ENCODE measurements at regions not wholly inside any gene's neighbourhood (a gene's known extent, or its start where the extent isn't known, plus 50 kb on each side); places are given as distances from the start of the nearest gene placed in this dataset.

DNA sequence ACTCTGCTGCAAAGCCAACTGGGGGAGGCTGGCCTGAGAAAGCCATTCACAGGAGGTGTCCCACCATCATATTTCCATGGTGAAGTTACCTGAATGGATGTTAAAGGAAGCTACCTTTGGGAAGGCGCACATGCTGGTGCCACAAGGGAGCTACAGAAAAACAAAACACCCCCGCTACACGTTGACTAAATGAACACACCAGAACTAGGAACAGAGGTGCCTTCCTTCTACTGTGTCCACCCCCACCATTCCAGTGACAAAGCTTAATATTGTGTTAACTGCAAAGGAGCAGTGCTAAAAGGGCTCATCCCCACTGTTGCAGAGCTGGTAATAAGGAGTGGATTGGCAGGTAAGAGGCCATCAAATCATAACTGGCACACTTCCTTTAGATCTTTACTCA lies 420.0 kb upstream of the PODXL start:
- Histone ChIP-seq H2AFZ (ENCODE audit: low read depth, low read length) (no peak overlapping the region), H3K9me3 (ENCODE audit: insufficient read depth, low read length, severe bottlenecking) (no peaks in the 10 kb centered on the region), H3K4me2 (ENCODE audit: insufficient read depth, low read length) (no peak overlapping the region), H3K4me3 (ENCODE audit: low read depth in 1 of 2, low read length in 2 of 2) (no peak overlapping the region), H3K27me3 (ENCODE audit: insufficient read depth, low read length, poor library complexity) (peaks cover 13% of the 10 kb centered on the region), H3K9ac (ENCODE audit: low read depth, low read length) (no peak overlapping the region), H4K20me1 (ENCODE audit: insufficient read depth, low read length) (no peaks in the 10 kb centered on the region), H3K36me3 (ENCODE audit: insufficient read depth, low read length) (no peaks in the 10 kb centered on the region), H3K4me1 (ENCODE audit: insufficient read depth, low read length) (no peaks in the 10 kb centered on the region), H3K27ac (ENCODE audit: low read length) (no peak overlapping the region), H3K79me2 (ENCODE audit: insufficient read depth, low read length) (no peaks in the 10 kb centered on the region)
- ATAC-seq (ENCODE audit: insufficient read depth, low read depth) (no peak), DNase-seq (no peak)
- TF ChIP-seq EZH2 (IDR thresholded peaks at IDR 0.05; ENCODE audit: borderline replicate concordance, low read depth, low read length, severe bottlenecking), result no peak
- TF ChIP-seq, protein P1, sequence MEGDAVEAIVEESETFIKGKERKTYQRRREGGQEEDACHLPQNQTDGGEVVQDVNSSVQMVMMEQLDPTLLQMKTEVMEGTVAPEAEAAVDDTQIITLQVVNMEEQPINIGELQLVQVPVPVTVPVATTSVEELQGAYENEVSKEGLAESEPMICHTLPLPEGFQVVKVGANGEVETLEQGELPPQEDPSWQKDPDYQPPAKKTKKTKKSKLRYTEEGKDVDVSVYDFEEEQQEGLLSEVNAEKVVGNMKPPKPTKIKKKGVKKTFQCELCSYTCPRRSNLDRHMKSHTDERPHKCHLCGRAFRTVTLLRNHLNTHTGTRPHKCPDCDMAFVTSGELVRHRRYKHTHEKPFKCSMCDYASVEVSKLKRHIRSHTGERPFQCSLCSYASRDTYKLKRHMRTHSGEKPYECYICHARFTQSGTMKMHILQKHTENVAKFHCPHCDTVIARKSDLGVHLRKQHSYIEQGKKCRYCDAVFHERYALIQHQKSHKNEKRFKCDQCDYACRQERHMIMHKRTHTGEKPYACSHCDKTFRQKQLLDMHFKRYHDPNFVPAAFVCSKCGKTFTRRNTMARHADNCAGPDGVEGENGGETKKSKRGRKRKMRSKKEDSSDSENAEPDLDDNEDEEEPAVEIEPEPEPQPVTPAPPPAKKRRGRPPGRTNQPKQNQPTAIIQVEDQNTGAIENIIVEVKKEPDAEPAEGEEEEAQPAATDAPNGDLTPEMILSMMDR (IDR thresholded peaks at IDR 0.05; ENCODE audit: borderline replicate concordance, extremely low read depth, low read length, poor library complexity, severe bottlenecking), result no peak

DNA sequence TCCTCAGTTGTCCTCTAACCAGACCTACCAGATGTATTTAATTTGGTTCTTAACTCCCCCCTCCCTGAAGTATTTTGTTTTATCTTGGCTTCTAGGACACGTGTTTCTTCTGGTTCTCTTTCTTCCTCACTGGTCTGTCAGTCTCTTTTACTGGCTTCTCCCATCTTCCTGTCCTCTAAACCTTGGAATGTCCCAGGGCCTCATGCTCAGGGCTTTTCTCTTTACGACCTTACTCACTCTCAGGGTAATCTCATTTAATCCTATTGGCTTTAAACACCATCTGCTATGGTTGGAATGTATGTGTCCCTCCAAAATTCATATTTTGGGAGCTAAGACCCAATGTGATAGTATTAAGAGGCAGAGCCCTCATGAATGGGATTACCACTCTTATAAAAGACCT lies 418.2 kb upstream of the PODXL start:
- H3K9ac ChIP-seq (ENCODE audit: low read depth, low read length), result no peak overlapping the region
- no peaks in the 10 kb centered on the region for H3K9me3 ChIP-seq (ENCODE audit: insufficient read depth, low read length, severe bottlenecking)
- ATAC-seq (ENCODE audit: insufficient read depth, low read depth) (no peak), DNase-seq (no peak)
- H3K27me3 ChIP-seq (ENCODE audit: insufficient read depth, low read length, poor library complexity), result peaks cover 14% of the 10 kb centered on the region
- no peaks in the 10 kb centered on the region for H3K4me1 ChIP-seq (ENCODE audit: insufficient read depth, low read length)
- no peaks in the 10 kb centered on the region for H3K36me3 ChIP-seq (ENCODE audit: insufficient read depth, low read length)
- H3K27ac ChIP-seq (ENCODE audit: low read length), result no peak overlapping the region
- no peaks in the 10 kb centered on the region for H3K79me2 ChIP-seq (ENCODE audit: insufficient read depth, low read length)
- no peak overlapping the region for H3K4me3 ChIP-seq (ENCODE audit: low read depth in 1 of 2, low read length in 2 of 2)
- no peak overlapping the region for H2AFZ ChIP-seq (ENCODE audit: low read depth, low read length)
- no peak overlapping the region for H3K4me2 ChIP-seq (ENCODE audit: insufficient read depth, low read length)
- H4K20me1 ChIP-seq (ENCODE audit: insufficient read depth, low read length), result no peaks in the 10 kb centered on the region
- no peak for TF ChIP-seq EZH2 (IDR thresholded peaks at IDR 0.05; ENCODE audit: borderline replicate concordance, low read depth, low read length, severe bottlenecking)
- TF ChIP-seq, protein P1 (IDR thresholded peaks at IDR 0.05; ENCODE audit: borderline replicate concordance, extremely low read depth, low read length, poor library complexity, severe bottlenecking), result no peak

DNA sequence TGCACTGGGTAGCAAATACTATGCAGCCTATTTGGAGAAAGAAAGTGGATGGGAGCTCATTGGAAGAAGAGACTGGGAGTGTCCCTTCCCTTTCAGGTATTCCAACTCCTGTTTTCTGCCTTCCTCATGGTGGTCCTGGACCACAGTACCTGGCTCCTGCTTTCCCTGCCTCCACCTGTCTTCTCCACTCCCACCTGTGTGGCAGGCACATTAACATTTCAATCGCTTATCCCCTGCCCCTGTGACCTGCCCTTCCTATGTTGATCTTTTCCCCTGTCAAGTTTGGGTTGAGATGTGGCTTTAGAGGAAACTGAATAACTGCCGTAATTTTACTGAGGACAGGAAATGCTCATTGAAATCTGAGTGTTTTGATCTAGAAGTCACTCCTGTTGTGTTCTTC lies 415.8 kb upstream of the PODXL start:
- Histone ChIP-seq H2AFZ (ENCODE audit: low read depth, low read length) (no peak overlapping the region), H3K36me3 (ENCODE audit: insufficient read depth, low read length) (no peaks in the 10 kb centered on the region), H3K9me3 (ENCODE audit: insufficient read depth, low read length, severe bottlenecking) (no peaks in the 10 kb centered on the region), H3K4me3 (ENCODE audit: low read depth in 1 of 2, low read length in 2 of 2) (no peak overlapping the region), H3K4me2 (ENCODE audit: insufficient read depth, low read length) (no peak overlapping the region), H3K9ac (ENCODE audit: low read depth, low read length) (no peak overlapping the region), H3K4me1 (ENCODE audit: insufficient read depth, low read length) (no peaks in the 10 kb centered on the region), H3K27ac (ENCODE audit: low read length) (no peak overlapping the region), H3K79me2 (ENCODE audit: insufficient read depth, low read length) (no peaks in the 10 kb centered on the region), H4K20me1 (ENCODE audit: insufficient read depth, low read length) (no peaks in the 10 kb centered on the region), H3K27me3 (ENCODE audit: insufficient read depth, low read length, poor library complexity) (peaks cover 14% of the 10 kb centered on the region)
- ATAC-seq (ENCODE audit: insufficient read depth, low read depth) (no peak), DNase-seq (no peak)
- no peak for TF ChIP-seq EZH2 (IDR thresholded peaks at IDR 0.05; ENCODE audit: borderline replicate concordance, low read depth, low read length, severe bottlenecking)
- TF ChIP-seq, protein P1 (IDR thresholded peaks at IDR 0.05; ENCODE audit: borderline replicate concordance, extremely low read depth, low read length, poor library complexity, severe bottlenecking), result no peak

DNA sequence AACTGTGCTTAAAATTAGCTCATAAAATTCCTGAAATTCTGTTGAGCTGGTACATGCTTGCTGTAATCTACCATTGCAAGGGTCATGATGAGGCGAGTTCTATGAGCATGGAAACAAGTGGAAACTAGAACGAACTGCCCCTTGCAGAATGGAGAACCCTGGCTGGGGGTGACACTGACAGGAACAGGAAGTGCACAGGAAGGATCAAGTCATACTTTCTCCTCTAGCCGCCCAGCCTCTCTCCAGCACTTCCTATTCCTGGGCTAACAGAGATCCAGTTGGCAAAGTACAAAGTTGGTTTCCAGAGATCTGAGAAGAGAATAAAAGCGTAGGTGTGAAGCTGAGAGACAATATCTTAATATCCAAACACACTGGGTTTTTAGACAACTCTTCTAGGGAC lies 414.2 kb upstream of the PODXL start:
- no peak for DNase-seq
- no peak overlapping the region for H3K4me3 ChIP-seq (ENCODE audit: low read depth in 1 of 2, low read length in 2 of 2)
- H3K36me3 ChIP-seq (ENCODE audit: insufficient read depth, low read length), result no peaks in the 10 kb centered on the region
- ATAC-seq (ENCODE audit: insufficient read depth, low read depth), result no peak
- H3K4me2 ChIP-seq (ENCODE audit: insufficient read depth, low read length), result no peak overlapping the region
- no peak for TF ChIP-seq EZH2 (IDR thresholded peaks at IDR 0.05; ENCODE audit: borderline replicate concordance, low read depth, low read length, severe bottlenecking)
- TF ChIP-seq, protein P1 (IDR thresholded peaks at IDR 0.05; ENCODE audit: borderline replicate concordance, extremely low read depth, low read length, poor library complexity, severe bottlenecking), result no peak
- no peaks in the 10 kb centered on the region for H3K4me1 ChIP-seq (ENCODE audit: insufficient read depth, low read length)
- no peaks in the 10 kb centered on the region for H3K79me2 ChIP-seq (ENCODE audit: insufficient read depth, low read length)
- peaks cover 14% of the 10 kb centered on the region for H3K27me3 ChIP-seq (ENCODE audit: insufficient read depth, low read length, poor library complexity)
- H4K20me1 ChIP-seq (ENCODE audit: insufficient read depth, low read length), result no peaks in the 10 kb centered on the region
- H3K27ac ChIP-seq (ENCODE audit: low read length), result no peak overlapping the region
- H3K9me3 ChIP-seq (ENCODE audit: insufficient read depth, low read length, severe bottlenecking), result no peaks in the 10 kb centered on the region
- H3K9ac ChIP-seq (ENCODE audit: low read depth, low read length), result no peak overlapping the region
- H2AFZ ChIP-seq (ENCODE audit: low read depth, low read length), result no peak overlapping the region
